ENCODE measurements at regions not wholly inside any gene's neighbourhood (a gene's known extent, or its start where the extent isn't known, plus 50 kb on each side); places are given as distances from the start of the nearest gene placed in this dataset.

DNA sequence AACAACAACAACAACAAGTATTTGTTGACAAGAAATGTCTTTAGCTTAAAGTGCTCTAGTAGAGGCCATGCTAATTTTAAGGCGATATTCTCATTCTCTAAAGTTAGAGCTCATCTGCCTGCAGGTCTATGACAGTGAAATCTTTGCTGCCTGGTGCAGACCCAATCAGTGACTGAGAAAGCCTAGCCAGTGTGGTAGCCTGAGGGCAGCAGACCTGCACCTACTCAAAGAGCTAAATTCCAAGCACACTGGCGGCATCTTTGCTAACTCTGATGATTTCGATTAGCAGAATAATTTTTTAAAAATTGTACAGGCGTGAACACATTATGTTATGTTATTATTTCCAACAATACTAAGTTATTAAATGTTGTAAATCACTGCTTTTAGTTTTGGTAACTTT is 228.8 kb upstream of the RGMA start:
- no peak for DNase-seq (ENCODE audit: low spot score)

DNA sequence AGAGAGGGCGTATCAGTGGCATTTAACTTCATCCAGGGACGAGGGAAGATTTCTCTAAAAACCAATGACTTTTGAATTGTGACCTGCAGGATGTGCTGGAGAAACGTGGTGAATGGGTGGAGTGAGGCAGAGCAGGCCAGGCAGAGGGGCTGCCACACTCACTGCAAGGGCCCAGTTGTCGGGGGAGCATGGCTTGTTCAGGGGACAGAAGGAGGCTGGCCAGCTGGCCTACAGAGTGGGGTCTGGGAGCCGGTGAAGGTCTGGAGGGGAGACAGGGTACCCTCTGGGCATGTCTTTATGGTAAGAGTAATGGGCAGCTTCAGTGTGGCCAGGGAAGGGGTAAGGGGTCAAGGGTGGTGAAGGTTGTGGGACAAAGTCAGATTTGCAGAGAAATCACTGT is 225.2 kb upstream of the RGMA start:
- no peak for DNase-seq (ENCODE audit: low spot score)

DNA sequence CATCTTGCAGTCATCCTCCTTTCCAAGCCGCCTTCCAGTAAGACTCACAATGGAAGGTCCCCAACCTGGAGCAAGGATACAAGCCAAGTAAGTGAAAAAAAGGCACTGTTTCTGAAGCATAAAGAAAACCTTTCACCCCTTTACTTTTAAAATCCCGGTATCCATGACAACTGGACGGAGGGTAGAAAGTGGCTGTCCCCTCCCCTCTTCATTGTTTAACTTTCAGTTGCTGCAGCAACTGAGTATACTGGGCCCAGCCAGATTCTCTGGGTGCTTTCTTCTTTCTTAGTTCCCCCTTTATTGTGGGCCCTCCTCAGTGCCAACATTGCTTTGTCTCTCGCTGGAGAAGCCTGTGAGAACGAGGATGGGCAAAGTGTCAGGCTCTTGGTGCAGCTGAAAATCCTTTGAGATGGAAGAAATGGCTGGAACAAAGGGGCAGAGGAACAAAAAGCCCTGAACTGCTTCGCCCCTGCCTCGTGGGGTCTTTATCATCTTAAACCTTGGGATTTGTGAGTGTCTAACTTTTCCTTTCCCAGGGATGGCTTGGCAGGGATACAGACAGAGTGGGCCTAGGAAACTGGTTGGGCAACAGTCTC is 224.0 kb upstream of the RGMA start:
- DNase-seq (ENCODE audit: low spot score) = no peak

DNA sequence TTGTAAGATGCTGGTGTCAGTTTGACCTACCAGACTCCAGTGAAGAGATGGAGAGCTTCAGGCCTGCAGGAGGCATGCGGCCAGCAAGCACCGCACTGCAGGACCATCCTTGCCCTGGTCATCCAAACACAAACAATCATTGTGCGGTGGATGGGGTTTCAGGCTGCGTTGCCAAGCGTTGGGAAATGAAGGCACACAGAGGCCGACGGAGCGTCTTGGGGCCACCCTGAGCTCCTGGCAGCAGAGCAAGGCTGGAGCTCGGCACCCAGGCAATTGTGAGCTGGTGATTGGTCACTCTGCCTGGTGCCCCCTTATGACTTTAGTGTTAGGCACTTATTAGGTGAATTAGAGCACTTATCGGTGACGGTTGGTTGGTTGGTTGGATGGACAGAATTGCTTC is 222.6 kb upstream of the RGMA start:
- DNase-seq (ENCODE audit: low spot score) = no peak

DNA sequence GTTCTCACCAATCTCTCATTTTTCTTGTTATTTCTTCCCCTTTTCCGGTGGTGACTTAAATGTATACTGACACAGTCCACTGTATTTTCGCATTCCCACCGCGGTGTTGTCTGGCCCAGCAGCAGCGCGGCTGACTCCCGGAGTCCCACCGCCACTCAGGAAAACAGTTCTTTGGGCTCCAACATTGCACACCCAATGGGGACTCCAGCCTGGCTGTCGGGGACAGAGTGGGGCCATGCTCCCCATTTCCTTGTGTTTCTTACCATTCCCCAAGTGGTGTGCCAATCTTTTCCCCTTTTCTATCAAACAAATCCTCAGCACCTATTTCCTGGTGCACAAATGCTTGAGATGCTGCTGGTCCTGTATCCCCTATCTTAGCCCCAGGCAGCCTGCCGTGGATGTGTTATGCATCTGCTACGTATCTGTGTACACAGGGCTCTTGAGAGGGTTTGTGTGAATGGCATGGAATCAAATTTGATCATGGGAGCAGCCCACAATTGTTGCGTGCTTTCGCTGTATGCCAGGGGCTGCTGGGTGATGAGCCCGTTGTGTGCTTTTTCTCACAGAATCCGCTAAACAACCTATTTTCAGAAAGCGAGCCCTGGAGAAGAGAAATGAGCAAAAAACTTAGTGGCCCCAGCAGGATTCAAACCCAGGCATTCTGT is 219.1 kb upstream of the RGMA start:
- DNase-seq (ENCODE audit: low spot score) = no peak

DNA sequence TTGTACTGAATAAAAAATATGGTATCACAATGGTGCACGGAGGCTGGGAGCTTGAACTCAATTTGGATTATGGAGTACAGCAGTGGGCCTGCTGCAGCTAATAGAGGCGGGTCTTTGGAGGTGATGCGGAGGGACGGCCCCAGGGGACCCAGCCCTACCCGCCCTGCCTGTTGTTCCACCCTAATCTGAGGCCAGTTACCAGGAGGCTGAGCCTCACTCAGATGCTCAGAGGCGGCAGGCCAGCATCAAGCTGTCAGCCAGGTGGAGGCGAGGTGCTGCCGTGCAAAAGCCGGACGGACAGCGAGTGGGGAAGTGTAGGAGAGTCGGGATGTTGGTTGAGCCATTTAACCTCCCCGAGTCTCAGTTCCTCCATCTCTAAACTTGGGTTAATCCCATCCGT is 218.5 kb upstream of the RGMA start:
- no peak for DNase-seq (ENCODE audit: low spot score)

DNA sequence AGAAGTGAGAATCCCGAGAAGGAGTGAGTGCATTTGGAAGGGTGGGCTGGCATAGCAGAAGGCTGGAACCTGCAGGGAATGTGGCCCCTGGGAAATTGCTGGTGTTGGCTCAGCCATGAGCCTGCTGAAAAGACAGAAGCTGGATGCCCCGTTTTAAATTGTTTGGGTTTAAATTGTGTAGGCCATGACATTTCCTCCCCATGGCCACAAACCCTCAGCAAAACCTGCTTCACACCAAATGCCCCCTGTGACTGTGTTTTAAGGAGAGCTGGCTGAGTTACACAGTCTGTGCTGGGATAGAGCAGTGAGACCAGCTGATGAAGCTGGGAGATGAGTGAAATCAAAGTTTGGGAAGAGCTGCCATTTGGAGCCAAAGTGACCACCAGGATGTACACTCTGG is 216.3 kb upstream of the RGMA start:
- DNase-seq (ENCODE audit: low spot score) = no peak

DNA sequence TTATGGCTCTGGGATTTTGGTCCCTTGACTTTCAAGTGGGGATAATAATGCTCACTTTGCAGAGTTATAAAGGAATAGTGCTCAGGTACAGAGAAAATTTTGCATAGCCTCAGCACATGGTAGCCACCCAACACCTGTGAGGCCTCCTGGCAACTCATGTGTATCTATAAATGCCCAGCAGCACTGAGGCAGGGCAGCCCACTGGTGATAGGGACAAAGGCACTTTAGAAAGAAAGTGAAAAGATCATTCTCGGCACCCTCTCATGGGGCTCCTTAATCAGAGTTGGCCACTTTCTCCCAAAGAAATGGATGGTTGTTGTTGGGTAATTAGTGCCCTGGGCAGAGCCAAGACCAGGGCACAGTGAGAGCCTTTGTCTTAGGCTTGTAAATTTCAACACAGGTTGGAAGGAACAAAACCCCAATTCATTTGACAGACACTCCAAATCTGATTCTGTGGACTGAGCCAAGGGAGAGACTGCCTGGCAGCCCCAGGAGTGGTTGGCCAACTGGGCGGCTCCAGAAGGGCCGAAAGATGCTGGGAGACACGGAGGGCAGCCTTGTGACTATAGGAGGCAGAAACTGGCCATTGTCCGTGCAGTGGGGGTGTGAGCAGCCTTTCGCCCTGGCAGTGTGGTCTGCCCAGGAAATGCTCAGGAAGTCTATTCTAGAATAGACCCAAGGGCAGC is 213.2 kb upstream of the RGMA start:
- no peak for DNase-seq (ENCODE audit: low spot score)

DNA sequence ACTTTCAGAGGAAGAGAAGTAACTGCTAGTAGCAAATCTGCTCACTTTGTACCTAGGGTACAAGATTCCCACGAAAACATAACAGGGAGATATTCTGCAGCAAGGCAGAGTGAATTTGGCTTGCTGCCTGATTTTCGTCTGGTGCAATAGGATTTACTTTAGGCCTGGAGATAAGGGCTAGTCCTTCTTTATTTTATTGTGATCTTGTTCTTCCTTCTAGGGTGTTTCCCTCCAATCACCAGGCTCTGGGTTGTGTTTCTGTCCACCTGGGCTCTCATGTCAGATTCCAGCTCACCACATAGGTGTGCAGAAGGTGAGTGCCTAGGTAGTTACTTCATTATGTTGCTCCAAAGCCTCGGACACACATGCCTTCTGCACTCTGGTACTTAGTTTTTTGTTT is 211.8 kb upstream of the RGMA start:
- DNase-seq (ENCODE audit: low spot score) = no peak

DNA sequence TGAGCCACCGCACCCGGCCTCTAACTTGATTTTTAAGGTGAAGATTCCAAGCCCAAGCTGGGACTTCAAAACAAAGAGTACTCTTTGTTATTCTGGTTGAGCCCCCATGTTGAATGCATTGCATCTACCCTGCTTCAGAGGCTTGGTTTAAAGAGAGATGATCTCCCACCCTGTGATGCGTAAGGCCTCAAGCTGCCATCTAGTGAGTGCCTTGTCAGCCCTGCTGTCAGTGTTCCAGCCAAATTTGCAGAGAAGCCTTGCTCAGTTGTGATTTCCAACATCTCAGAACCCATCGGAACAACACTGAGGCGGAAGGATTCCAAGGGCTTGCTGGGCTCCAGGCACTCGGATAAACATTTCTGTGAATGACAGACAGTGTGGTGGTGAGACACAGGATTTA is 210.7 kb upstream of the RGMA start:
- DNase-seq (ENCODE audit: low spot score) = no peak

DNA sequence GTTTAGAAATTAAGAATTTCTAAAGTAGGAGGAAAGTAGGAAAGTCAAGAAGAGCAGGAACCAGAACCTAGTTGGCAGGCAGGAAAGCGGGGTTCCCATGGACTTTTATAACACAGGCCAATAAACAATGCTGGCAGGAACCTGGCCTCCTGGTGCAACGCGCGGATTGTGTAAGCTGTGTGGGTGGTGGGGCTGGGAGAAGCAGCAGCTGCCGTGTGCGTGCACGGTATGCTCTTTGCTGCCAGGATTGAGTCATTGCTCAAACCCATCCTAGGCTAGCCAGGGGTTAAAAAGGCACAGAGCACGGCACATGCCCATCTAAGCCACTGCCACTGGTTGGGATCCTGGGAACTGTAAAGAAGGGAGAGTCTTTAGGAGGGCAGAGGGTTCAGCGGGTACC is 209.9 kb upstream of the RGMA start:
- no peak for DNase-seq (ENCODE audit: low spot score)

DNA sequence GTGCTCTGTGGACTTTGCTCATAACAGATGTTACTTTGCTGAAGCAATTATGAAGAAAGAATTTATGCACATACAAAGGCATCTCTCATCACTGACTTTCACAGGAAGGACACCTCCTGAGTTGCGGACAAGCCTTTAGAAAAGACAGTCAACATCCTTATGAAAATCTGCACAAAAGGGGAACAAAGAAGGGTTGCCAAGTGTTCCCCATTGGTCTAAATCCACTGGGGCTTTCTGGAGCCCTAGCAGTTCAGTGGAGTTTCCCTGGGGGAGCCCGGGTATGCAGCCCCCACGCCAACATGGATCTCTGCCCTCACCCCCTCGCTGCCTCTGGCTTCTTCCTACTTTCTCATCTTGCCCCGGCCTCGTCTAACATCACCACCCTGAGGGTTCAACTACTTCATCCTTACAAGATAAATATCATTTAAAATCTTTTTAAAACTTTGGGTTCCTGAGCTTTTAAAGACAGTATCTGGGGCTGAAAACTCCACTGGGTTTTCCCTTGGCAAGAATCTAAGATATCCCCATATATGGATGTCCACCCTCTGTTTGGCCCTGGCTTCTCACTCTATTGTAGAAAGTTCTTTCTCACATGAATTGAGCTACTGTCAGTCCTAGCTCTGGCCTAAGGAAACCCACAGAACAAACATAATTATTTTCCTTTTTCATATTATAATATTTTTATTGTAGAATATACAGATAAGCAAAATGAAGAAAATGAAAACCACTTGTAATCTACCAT is 207.9 kb upstream of the RGMA start:
- no peak for DNase-seq (ENCODE audit: low spot score)

DNA sequence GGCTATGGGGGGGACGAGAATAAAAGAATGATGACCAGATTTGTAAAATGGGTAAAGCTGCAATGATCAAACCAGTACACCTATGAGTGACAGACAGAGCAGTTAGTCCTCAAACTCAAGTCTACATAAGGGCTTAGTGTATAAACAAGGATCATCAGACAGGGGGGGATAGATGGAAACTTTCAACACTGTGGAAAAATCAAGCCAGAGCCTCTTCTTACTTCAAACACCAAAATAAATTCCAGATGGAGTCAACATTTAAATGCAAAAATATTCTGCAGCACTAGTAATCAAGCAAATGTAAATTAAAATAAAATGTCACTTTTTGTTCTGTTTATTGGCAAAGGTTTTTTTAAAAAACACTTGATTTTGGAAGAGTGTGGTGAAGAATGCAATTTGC is 205.9 kb upstream of the RGMA start:
- no peak for DNase-seq (ENCODE audit: low spot score)

DNA sequence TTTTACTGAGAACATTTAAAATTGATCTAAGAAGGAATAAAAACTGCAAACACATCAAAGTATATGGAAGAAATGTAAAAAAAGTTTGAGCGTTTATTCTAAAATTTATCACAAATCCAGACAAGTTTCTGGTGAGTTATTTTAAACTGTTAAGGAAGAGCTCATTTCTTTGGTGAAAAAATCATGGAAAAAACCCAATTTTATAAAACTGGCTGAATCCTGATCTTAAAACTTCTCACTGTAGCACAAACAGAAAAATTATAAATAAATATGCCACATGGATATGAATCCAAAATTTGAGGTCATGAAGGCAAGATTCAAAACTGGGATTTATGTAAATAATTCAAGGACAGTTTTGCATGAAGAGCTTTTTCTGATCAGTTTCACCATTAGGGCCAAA is 205.1 kb upstream of the RGMA start:
- no peak for DNase-seq (ENCODE audit: low spot score)

DNA sequence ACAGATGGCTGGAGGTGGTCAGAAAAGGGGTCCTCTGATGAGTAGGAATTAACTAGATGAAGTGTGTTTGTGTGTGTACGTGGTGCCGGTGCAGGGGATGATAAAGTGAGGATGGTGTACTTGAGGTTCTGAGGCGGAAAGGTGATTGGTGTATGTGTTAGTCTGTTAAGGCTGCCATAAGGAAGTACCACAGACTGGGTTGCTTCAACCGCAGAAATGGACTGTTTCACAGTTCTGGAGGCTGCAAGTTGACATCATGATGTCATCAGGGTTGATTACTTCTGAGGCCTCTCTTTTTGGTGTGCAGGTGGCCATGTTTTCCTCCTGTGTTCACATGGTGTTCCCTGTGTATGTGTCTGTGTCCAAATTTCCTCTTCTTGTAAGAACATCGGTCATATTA is 202.4 kb upstream of the RGMA start:
- no peak for DNase-seq (ENCODE audit: low spot score)

DNA sequence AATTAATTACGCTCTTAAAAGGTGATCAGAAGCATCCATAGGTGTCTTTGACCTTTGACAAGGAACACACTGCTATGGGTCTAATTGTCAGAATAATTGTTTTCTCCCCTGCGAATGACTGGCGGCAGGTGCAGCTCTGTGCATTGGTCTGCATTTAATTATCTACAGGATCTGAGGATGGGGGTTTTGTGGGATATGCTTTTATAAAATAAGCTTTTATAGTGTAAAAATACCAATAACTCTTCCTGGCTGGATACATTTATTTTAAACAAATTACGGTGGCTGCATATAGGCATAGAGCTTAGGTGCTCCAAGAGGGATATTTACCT is 201.6 kb upstream of the RGMA start:
- DNase-seq (ENCODE audit: low spot score) = no peak

DNA sequence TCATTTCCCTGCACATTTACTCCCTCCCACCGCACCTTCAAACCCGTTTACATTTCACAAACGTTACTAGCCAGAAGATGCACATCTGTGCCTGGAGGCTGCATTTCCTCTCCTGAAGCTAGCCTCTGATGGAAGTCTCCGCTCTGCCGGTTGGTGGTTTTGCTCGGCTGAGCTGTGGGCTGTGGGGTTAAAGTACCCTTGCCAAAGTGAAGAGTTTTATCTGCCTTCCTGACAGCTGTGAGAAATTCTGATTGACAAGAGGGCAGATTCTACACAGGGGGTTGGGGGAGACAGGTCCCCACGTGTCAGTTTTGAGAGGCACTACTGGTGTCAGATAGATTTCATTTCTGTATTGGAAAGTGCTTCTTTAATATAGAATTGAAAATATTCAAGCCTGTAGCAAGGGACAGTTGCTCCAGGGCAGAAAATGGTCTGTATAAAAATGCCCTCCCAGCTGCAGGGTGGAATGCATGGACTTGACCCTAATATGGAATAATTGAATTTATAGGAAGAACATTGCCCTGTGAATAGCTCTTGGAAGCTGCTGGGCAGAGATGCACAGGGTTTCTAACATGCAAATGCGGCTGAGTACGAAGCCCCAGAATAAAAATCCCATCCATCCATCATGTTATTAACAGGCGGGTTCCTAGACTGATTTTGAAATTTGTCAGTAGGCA is 201.1 kb upstream of the RGMA start:
- DNase-seq (ENCODE audit: low spot score) = no peak

DNA sequence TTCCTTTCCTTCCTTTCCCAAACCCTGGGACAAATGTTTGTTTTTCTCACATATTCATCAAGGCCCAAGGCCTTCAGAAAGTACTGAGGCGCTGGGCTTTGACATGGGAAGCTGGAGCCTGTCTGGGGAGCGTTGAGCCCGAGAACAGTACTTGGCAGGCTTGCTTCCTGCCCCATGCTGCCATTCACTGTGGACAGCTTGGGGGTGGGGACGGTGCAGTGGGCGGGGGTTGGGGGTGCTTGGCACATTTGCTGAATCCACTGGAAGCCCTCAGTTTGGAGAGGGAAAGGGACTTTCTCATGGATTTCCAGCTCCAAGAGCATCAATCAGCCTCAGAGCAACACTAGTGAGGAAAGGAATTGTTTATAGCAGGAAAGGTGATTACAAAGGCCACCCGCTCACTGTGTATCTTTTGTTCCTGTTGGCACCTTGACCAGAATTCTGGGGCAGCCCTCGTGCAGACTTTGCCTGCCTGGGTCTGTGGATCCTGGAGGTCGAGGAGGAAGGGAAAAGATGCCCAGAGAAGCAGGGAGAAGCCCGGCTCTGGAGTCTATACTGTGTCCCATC is 199.8 kb upstream of the RGMA start:
- no peak for DNase-seq (ENCODE audit: low spot score)

DNA sequence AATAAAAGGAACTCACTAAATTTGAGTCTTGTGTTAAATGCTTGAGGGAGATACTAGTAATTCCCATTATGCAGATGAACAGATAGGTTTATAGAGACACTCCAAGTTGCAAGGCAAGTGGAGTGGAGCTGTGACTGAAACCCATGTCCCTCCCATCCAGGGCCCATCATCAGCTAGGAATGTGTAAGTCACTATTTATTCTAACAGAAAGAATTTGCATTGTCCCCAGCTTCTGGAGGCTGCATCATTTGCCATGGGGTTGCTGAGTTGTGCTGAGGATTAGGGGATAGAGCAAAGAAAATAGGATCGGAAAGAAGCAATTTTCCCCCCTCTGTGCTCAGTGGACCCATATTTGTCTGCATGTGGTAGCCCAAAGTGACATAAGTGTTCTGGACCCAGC is 197.4 kb upstream of the RGMA start:
- no peak for DNase-seq (ENCODE audit: low spot score)

DNA sequence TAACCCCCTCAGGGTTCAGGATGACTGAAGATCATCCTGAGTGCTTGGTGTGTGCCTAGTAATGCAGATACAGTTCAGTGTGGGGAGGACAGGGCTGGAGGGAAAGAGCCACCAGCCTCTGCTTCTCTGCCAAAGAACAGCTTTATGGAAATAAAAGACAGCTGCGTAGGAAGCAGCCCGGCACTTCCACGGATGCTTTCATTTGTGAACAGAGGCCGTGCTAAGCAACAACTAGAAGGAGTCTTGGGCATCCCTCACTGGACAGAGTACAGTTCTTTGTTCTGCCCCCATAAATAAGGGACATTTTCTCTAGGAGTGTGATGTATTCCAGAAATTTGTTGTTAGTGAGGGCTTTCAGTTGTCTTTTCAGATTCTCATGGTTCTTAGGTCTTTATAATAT is 194.8 kb upstream of the RGMA start:
- DNase-seq (ENCODE audit: low spot score) = no peak

DNA sequence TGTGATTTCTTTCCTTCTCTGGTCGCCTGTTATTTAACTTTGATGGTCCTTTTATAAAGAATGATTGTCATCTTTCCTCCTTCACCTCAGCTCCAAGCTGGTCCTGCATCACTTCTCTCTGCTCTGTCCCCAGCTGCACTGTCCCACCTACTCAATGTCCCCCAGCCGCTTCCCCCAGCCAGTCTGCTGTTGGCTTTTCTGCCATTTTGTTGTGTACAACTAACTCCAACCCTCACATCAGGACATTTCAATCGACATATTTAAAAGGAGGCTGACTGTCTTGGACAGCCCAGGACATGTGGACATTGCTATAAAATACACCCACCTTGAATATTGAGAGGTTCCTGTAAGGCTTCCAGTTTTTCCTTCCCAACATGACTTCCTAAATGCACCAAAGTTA is 193.8 kb upstream of the RGMA start:
- no peak for DNase-seq (ENCODE audit: low spot score)

DNA sequence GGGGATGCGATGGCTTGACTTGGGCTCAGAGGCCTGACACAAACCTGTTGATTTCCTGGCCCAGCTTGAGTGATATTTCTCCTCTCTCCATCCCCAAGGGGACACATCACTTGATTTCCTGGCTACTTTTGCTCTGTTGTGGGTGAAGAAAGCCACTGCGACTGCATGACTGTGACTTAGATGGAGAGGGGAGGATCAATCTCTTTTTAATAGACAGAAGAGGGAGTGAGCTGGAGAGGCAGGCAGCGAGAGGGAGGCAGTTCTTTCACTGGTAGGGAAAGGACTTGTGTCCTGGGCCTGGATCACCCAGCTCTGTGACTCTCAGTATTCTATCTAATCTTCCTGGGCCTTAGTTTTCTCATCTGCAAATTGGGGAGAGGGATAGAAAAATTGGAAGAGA is 189.8 kb upstream of the RGMA start:
- DNase-seq (ENCODE audit: low spot score) = no peak

Data from hematopoietic multipotent progenitor cell treated with erythropoietin and hydrocortisone succinate and interleukin-3 and kit ligand, for 15 days (in vitro differentiated cells).